ENCODE measurements at regions not wholly inside any gene's neighbourhood (a gene's known extent, or its start where the extent isn't known, plus 50 kb on each side); places are given as distances from the start of the nearest gene placed in this dataset.

DNA sequence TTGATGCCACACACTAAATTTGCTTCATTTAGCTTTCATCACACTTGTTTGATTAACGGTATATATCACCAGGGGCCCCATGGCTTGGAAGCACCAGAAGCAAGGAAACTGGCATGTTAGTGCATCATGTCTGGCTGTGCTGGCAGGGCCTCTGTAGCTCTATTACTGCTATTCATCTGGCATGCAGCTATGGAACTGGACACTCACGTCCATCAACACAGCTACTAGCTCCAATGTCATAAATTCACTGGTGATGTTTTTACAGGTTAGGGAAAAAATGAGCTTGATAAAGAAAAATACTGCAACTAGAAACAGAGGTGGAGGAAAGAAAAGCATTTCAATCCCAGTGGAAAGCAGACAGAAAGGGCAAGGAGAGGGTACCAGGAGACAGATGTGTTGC is 343.2 kb downstream of the DEPDC1B start:
- H3K4me1 ChIP-seq (ENCODE audit: control insufficient read depth, insufficient read depth, low read length) = no peaks in the 10 kb centered on the region
- no peaks in the 10 kb centered on the region for H3K9me3 ChIP-seq (ENCODE audit: control insufficient read depth, insufficient read depth, low read length)
- no peaks in the 10 kb centered on the region for H3K36me3 ChIP-seq (ENCODE audit: control insufficient read depth, insufficient read depth, low read length)
- H3K4me3 ChIP-seq (ENCODE audit: low read depth, low read length) = no peak overlapping the region
- H3K27me3 ChIP-seq (ENCODE audit: control insufficient read depth, insufficient read depth, low read length) = no peaks in the 10 kb centered on the region
- peak in 2 of 6 donors; percentile 23 to 57 for DNase-seq (ENCODE audit: low read depth in 4 of 6, low spot score in 6 of 6)
- WGBS (ENCODE audit: insufficient coverage) = 40% methylated on average over 1 of the region's 2 CpGs
- H3K27ac ChIP-seq (ENCODE audit: low read depth, low read length) = no peak overlapping the region

GRCh38 chr5:60355181-60355580 is 344.8 kb downstream of the DEPDC1B start:
- H3K9me3 ChIP-seq (ENCODE audit: control insufficient read depth, insufficient read depth, low read length) = no peaks in the 10 kb centered on the region
- H3K27ac ChIP-seq (ENCODE audit: low read depth, low read length) = no peak overlapping the region
- H3K4me1 ChIP-seq (ENCODE audit: control insufficient read depth, insufficient read depth, low read length) = no peaks in the 10 kb centered on the region
- no peaks in the 10 kb centered on the region for H3K27me3 ChIP-seq (ENCODE audit: control insufficient read depth, insufficient read depth, low read length)
- no peak for DNase-seq (ENCODE audit: low read depth in 4 of 6, low spot score in 6 of 6)
- H3K4me3 ChIP-seq (ENCODE audit: low read depth, low read length) = no peak overlapping the region
- H3K36me3 ChIP-seq (ENCODE audit: control insufficient read depth, insufficient read depth, low read length) = no peaks in the 10 kb centered on the region

- H3K9me3 ChIP-seq (ENCODE audit: control insufficient read depth, insufficient read depth, low read length) = no peaks in the 10 kb centered on the region
- H3K4me1 ChIP-seq (ENCODE audit: control insufficient read depth, insufficient read depth, low read length) = no peaks in the 10 kb centered on the region
- no peak overlapping the region for H3K4me3 ChIP-seq (ENCODE audit: low read depth, low read length)
- no peaks in the 10 kb centered on the region for H3K36me3 ChIP-seq (ENCODE audit: control insufficient read depth, insufficient read depth, low read length)
- no peaks in the 10 kb centered on the region for H3K27me3 ChIP-seq (ENCODE audit: control insufficient read depth, insufficient read depth, low read length)
- no peak overlapping the region for H3K27ac ChIP-seq (ENCODE audit: low read depth, low read length)
- DNase-seq (ENCODE audit: low read depth in 4 of 6, low spot score in 6 of 6) = peak in 2 of 6 donors; percentile 63 to 88
- no CpG with 5 or more reads among the region's 1 CpG for WGBS (ENCODE audit: insufficient coverage)
Observed at GRCh38 chr5:60354311-60354710, 345.7 kb downstream of the DEPDC1B start.

GRCh38 chr5:60352992-60353599 is 346.9 kb downstream of the DEPDC1B start:
- H3K27me3 ChIP-seq (ENCODE audit: control insufficient read depth, insufficient read depth, low read length) = no peaks in the 10 kb centered on the region

DNA sequence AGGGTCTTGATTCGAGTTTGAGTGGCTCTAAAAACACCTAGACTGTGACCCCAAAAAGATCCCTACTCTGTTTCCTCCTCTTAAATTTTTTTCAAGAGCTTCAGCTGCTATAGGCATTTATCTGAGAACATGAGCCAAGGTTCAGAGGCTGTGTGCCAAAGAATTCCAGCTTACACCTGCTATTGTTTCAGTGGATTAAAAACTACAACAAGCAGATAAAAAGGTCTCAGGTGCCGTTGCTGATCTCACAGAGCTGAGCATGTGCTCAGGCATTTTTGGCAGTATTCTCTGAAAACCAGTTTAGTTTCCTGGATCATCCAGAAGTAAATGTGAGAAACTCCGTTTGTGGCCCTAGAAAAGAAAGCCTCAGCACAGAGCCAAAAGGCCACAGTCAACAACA is 349.2 kb downstream of the DEPDC1B start:
- Histone ChIP-seq H3K36me3 (ENCODE audit: control insufficient read depth, insufficient read depth, low read length) (no peaks in the 10 kb centered on the region), H3K4me3 (ENCODE audit: low read depth, low read length) (no peak overlapping the region), H3K4me1 (ENCODE audit: control insufficient read depth, insufficient read depth, low read length) (no peaks in the 10 kb centered on the region), H3K27me3 (ENCODE audit: control insufficient read depth, insufficient read depth, low read length) (no peaks in the 10 kb centered on the region), H3K27ac (ENCODE audit: low read depth, low read length) (no peak overlapping the region), H3K9me3 (ENCODE audit: control insufficient read depth, insufficient read depth, low read length) (no peaks in the 10 kb centered on the region)
- WGBS (ENCODE audit: insufficient coverage) = 73% methylated on average over 2 of the region's 3 CpGs
- peak in 1 of 6 donors; percentile 52 for DNase-seq (ENCODE audit: low read depth in 4 of 6, low spot score in 6 of 6)

More at GRCh38 chr5:60352992-60353599, 346.9 kb downstream of the DEPDC1B start:
- no peak overlapping the region for H3K27ac ChIP-seq (ENCODE audit: low read depth, low read length)
- no peaks in the 10 kb centered on the region for H3K4me1 ChIP-seq (ENCODE audit: control insufficient read depth, insufficient read depth, low read length)
- WGBS (ENCODE audit: insufficient coverage) = 79% methylated on average over 1 of the region's 1 CpG
- no peaks in the 10 kb centered on the region for H3K36me3 ChIP-seq (ENCODE audit: control insufficient read depth, insufficient read depth, low read length)
- no peaks in the 10 kb centered on the region for H3K9me3 ChIP-seq (ENCODE audit: control insufficient read depth, insufficient read depth, low read length)
- no peak overlapping the region for H3K4me3 ChIP-seq (ENCODE audit: low read depth, low read length)
- DNase-seq (ENCODE audit: low read depth in 4 of 6, low spot score in 6 of 6) = no peak

- H3K4me1 ChIP-seq (ENCODE audit: control insufficient read depth, insufficient read depth, low read length) = no peaks in the 10 kb centered on the region
- H3K4me3 ChIP-seq (ENCODE audit: low read depth, low read length) = no peak overlapping the region
- 79% methylated on average over 2 of the region's 2 CpGs for WGBS (ENCODE audit: insufficient coverage)
- H3K27me3 ChIP-seq (ENCODE audit: control insufficient read depth, insufficient read depth, low read length) = no peaks in the 10 kb centered on the region
- DNase-seq (ENCODE audit: low read depth in 4 of 6, low spot score in 6 of 6) = peak in 1 of 6 donors; percentile 16
- H3K9me3 ChIP-seq (ENCODE audit: control insufficient read depth, insufficient read depth, low read length) = no peaks in the 10 kb centered on the region
- H3K27ac ChIP-seq (ENCODE audit: low read depth, low read length) = no peak overlapping the region
- H3K36me3 ChIP-seq (ENCODE audit: control insufficient read depth, insufficient read depth, low read length) = no peaks in the 10 kb centered on the region
Observed at GRCh38 chr5:60349891-60350415, 350.0 kb downstream of the DEPDC1B start.

DNA sequence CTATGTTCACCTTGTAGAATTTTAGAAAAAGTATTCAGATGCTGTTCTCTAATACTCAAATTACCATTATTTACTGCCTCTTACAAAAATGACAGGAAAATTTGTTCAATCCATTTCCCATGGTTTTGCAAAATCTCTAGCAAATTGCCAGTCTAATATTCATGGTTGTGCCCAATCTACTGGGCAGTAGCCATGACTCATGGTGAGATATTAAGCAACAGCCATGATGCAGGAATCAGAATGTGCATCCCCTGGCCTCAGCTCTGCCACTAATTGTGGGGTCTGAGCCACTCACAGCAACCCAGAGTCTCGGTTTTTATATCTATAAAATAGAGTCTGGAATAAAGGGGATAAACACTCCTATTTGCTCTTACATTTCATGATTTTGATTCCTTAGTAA is 353.6 kb downstream of the DEPDC1B start:
- Histone ChIP-seq H3K36me3 (ENCODE audit: control insufficient read depth, insufficient read depth, low read length) (no peaks in the 10 kb centered on the region), H3K4me3 (ENCODE audit: low read depth, low read length) (no peak overlapping the region), H3K27ac (ENCODE audit: low read depth, low read length) (no peak overlapping the region), H3K9me3 (ENCODE audit: control insufficient read depth, insufficient read depth, low read length) (no peaks in the 10 kb centered on the region), H3K4me1 (ENCODE audit: control insufficient read depth, insufficient read depth, low read length) (no peaks in the 10 kb centered on the region), H3K27me3 (ENCODE audit: control insufficient read depth, insufficient read depth, low read length) (no peaks in the 10 kb centered on the region)
- DNase-seq (ENCODE audit: low read depth in 4 of 6, low spot score in 6 of 6) = no peak
- WGBS (ENCODE audit: insufficient coverage) = no CpG with 5 or more reads among the region's 1 CpG

DNA sequence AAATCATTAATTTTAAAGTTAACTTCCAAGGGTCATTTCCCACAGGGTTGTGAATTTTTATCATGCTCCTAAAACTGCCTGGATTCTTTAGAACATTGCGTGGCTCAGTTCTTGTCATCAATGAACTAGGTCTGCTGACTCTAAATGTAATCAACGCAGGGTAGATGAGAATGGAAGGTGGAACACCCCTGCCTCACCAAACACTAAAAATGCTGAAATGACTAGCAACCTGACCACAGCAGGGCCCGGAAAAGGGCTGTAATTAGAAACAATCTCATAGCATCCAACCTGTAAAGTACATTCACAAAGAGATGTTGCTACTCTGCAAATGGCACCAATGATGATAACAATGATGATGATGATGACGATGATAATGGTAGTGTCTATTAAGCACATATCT is 356.9 kb downstream of the DEPDC1B start:
- Histone ChIP-seq H3K9me3 (ENCODE audit: control insufficient read depth, insufficient read depth, low read length) (no peaks in the 10 kb centered on the region), H3K27ac (ENCODE audit: low read depth, low read length) (no peak overlapping the region), H3K4me3 (ENCODE audit: low read depth, low read length) (no peak overlapping the region), H3K36me3 (ENCODE audit: control insufficient read depth, insufficient read depth, low read length) (no peaks in the 10 kb centered on the region), H3K4me1 (ENCODE audit: control insufficient read depth, insufficient read depth, low read length) (peaks cover 3% of the 10 kb centered on the region), H3K27me3 (ENCODE audit: control insufficient read depth, insufficient read depth, low read length) (no peaks in the 10 kb centered on the region)
- no CpG with 5 or more reads among the region's 4 CpGs for WGBS (ENCODE audit: insufficient coverage)
- DNase-seq (ENCODE audit: low read depth in 4 of 6, low spot score in 6 of 6) = no peak

DNA sequence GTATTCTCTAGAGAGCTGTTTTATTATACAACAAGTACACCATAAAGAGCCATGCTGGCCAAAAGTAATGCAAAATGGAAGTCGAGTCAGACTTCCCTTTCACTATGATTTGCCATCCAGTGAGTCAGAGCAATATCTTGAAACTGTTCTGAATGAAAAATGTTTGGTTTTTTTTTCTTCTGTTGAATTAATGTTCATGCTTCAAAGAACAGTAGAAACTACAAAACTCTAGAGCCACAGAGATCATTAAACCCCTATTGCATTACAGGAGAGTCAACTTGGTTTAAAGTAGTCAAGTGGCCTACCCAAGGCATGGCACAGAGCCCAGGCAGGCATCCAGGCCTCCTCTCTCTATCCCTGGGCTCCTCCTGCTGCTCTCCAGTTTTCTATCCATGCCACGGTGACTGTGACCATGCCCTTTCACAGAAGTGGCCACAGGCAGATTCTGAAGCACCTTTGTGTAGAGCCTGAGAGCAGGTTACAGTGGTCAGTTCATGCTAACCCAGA is 358.9 kb downstream of the DEPDC1B start:
- Histone ChIP-seq H3K4me1 (ENCODE audit: control insufficient read depth, insufficient read depth, low read length) (peaks cover 3% of the 10 kb centered on the region), H3K36me3 (ENCODE audit: control insufficient read depth, insufficient read depth, low read length) (no peaks in the 10 kb centered on the region), H3K27me3 (ENCODE audit: control insufficient read depth, insufficient read depth, low read length) (no peaks in the 10 kb centered on the region), H3K9me3 (ENCODE audit: control insufficient read depth, insufficient read depth, low read length) (no peaks in the 10 kb centered on the region), H3K27ac (ENCODE audit: low read depth, low read length) (no peak overlapping the region), H3K4me3 (ENCODE audit: low read depth, low read length) (no peak overlapping the region)
- peak in 1 of 6 donors; percentile 36 for DNase-seq (ENCODE audit: low read depth in 4 of 6, low spot score in 6 of 6)
- no CpG with 5 or more reads among the region's 2 CpGs for WGBS (ENCODE audit: insufficient coverage)

DNA sequence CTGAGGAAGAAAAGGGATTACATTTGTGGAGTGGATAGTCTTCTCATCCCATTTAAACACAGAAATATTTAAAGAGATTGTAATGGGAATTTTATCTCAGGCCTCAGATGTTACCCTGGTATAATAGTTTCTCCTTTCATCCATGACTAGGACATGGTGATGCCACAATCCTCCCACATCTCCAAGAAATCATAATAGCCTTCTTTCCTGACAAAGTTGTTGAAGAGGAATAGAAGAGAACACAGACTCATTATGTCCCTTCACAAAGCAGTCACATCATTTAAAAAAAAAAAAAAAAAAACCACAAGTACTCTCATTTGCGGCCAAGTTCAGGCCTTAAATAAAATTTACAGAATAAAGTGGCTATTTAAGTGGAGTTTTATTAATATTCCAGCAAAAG is 359.6 kb downstream of the DEPDC1B start:
- H3K9me3 ChIP-seq (ENCODE audit: control insufficient read depth, insufficient read depth, low read length) = no peaks in the 10 kb centered on the region
- no peak overlapping the region for H3K4me3 ChIP-seq (ENCODE audit: low read depth, low read length)
- no peaks in the 10 kb centered on the region for H3K36me3 ChIP-seq (ENCODE audit: control insufficient read depth, insufficient read depth, low read length)
- H3K27me3 ChIP-seq (ENCODE audit: control insufficient read depth, insufficient read depth, low read length) = no peaks in the 10 kb centered on the region
- H3K4me1 ChIP-seq (ENCODE audit: control insufficient read depth, insufficient read depth, low read length) = peaks cover 3% of the 10 kb centered on the region
- no CpG with 5 or more reads among the region's 1 CpG for WGBS (ENCODE audit: insufficient coverage)
- no peak for DNase-seq (ENCODE audit: low read depth in 4 of 6, low spot score in 6 of 6)
- H3K27ac ChIP-seq (ENCODE audit: low read depth, low read length) = no peak overlapping the region
